HCT116 (cell line): ENCODE measurements at regions not wholly inside any gene's neighbourhood (a gene's known extent, or its start where the extent isn't known, plus 50 kb on each side); places are given as distances from the start of the nearest gene placed in this dataset.
"Not testable (repeated sequence)": the region's sequence is repeated elsewhere in the genome, so short reads cannot be mapped to it uniquely, and the experiment has no call there.

Experiments
- CTCF ChIP-seq, 3 experiments: fragments of 200-600 bp in 1 of 3; sonication (generic) in 1 of 3; IDR thresholded peaks in 2 of 3; conservative IDR thresholded peaks in 1 of 3; 2 replicates each; pipeline ENCODE4 v1.5.1; 2012 to 2017; ENCODE audit warnings: low read depth in 2 of 3, low read length in 2 of 3, antibody characterized with exemption in 1 of 3, borderline replicate concordance in 1 of 3, control low read depth in 1 of 3, mild to moderate bottlenecking in 1 of 3, mixed read lengths in 1 of 3, mixed run types in 1 of 3, moderate library complexity in 1 of 3; ENCODE audit not compliant: insufficient read depth in 1 of 3
- EZH2 ChIP-seq: fragments of 200-600 bp; sonication (generic); IDR thresholded peaks from 2 replicates; pipeline ENCODE4 v1.6.1; 2017; ENCODE audit warnings: antibody characterized with exemption, mixed run types
- MAX ChIP-seq: IDR thresholded peaks from 2 replicates; pipeline ENCODE4 v1.6.1; 2012
- POLR2A ChIP-seq: IDR thresholded peaks from 2 replicates; pipeline ENCODE4 v1.7.0; 2011; ENCODE audit warnings: borderline replicate concordance; ENCODE audit not compliant: insufficient read depth, insufficient read length; ENCODE audit errors: extremely low read depth
- RAD21 ChIP-seq: IDR thresholded peaks from 2 replicates; pipeline ENCODE4 v1.6.1; 2012; ENCODE audit warnings: low read depth, mild to moderate bottlenecking
- YY1 ChIP-seq: IDR thresholded peaks from 2 replicates; pipeline ENCODE4 v1.6.1; 2011; ENCODE audit warnings: low read length, low read depth, moderate library complexity, mild to moderate bottlenecking; ENCODE audit not compliant: insufficient replicate concordance; ENCODE audit errors: extremely low read depth
- ZBTB33 ChIP-seq: IDR thresholded peaks from 2 replicates; pipeline ENCODE4 v1.6.1; 2011; ENCODE audit warnings: mild to moderate bottlenecking, low read length, moderate library complexity; ENCODE audit not compliant: insufficient replicate concordance; ENCODE audit errors: extremely low read depth

GRCh38 chr21:38640355-38640742, 142.1 kb upstream of the ERG start:
- TF ChIP-seq CTCF (IDR thresholded peaks at IDR 0.05 in 2 of 3, conservative IDR thresholded peaks at IDR 0.05 in 1 of 3; ENCODE audit: borderline replicate concordance in 1 of 3, insufficient read depth in 1 of 3, low read depth in 2 of 3, low read length in 2 of 3); ZBTB33; POLR2A; YY1; EZH2; RAD21; MAX: not testable (repeated sequence)
